ENCODE measurements at regions not wholly inside any gene's neighbourhood (a gene's known extent, or its start where the extent isn't known, plus 50 kb on each side); places are given as distances from the start of the nearest gene placed in this dataset.

GRCh38 chr16:79265196-79265595, 335.3 kb downstream of the MAF start:
- Mint-ChIP-seq H3K36me3 (ENCODE audit: low read depth, unreplicated experiment) (no peaks in the 10 kb centered on the region), H3K27ac (ENCODE audit: unreplicated experiment) (no peak overlapping the region)
- no peak overlapping the region for H3K4me2 ChIP-seq (ENCODE audit: low read length)

DNA sequence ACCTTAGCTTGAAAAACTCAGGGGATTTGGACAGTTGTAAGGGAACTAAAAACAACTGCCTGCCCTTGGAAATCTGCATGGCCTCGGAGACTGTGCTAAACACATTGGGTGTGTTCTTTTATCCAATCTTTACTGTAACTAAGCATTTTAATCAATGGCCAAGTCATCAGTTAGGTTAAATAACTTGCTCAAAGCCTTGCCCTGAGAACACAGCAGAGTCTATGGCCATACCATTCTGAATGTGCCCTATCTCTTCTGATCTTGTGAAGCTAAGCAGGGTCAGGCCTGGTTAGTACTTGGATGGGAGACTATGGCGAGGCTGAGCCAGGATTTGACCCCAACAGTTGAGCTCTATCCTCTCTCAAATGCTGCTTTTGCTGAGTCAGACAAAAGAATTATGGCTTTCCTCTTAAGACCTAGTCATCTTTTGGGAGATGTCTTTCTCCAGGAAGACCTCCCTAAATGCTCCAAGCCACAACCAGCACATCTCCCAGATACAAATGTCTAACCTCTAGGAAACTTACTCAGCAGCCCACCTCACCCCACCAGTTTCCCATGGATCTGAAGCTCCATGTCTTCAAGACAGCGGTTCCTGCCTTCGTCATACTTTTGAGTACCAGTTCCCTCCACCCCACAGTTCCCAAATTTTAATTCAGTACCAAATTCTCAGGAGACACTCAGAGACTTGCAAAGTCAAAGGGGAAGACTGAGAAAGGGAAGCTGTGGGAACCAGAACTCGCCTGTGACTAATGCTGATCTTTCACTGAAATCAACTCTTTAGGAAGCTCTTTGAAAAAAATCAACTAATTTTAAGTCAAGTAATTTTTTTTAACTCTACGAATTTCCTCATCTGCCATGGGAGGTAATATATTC, 336.1 kb downstream of the MAF start:
- H3K27me3 Mint-ChIP-seq (ENCODE audit: low read depth, unreplicated experiment): peaks cover 2% of the 10 kb centered on the region
- H2AFZ ChIP-seq (ENCODE audit: low read depth, low read length): no peak overlapping the region
- no peaks in the 10 kb centered on the region for H3K27me3 ChIP-seq (ENCODE audit: insufficient read depth, low read length)
- peaks cover 7% of the 10 kb centered on the region for H3K4me1 Mint-ChIP-seq (ENCODE audit: low read depth, unreplicated experiment)
- H3K4me2 ChIP-seq (ENCODE audit: low read length): no peak overlapping the region
- TF ChIP-seq CTCF (IDR thresholded peaks at IDR 0.05; ENCODE audit: insufficient read depth, low read depth, low read length) (no peak), EZH2 (IDR thresholded peaks at IDR 0.05; ENCODE audit: insufficient read depth, low read length) (no peak)
- H3K4me1 ChIP-seq (ENCODE audit: insufficient read depth, low read length): no peaks in the 10 kb centered on the region
- FAIRE-seq (no peak), DNase-seq (ENCODE audit: low read depth) (no peak)
- no peak overlapping the region for H3K27ac ChIP-seq (ENCODE audit: low read depth, low read length)
- no peak overlapping the region for H3K9ac ChIP-seq (ENCODE audit: low read length)
- no peaks in the 10 kb centered on the region for H3K79me2 ChIP-seq (ENCODE audit: insufficient read depth, low read length)
- no peaks in the 10 kb centered on the region for H4K20me1 ChIP-seq (ENCODE audit: insufficient read depth, low read length)
- no peaks in the 10 kb centered on the region for H3K36me3 Mint-ChIP-seq (ENCODE audit: low read depth, unreplicated experiment)
- no peak overlapping the region for H3K4me3 ChIP-seq (ENCODE audit: insufficient read depth, low read depth, low read length)
- peaks cover 2% of the 10 kb centered on the region for H3K9me3 ChIP-seq (ENCODE audit: insufficient read depth, low read depth, low read length)
- H3K36me3 ChIP-seq (ENCODE audit: insufficient read depth, low read length): no peaks in the 10 kb centered on the region
- H3K9me3 Mint-ChIP-seq (ENCODE audit: unreplicated experiment): peaks cover 5% of the 10 kb centered on the region
- no peak overlapping the region for H3K4me3 Mint-ChIP-seq (ENCODE audit: unreplicated experiment)
- no peak overlapping the region for H3K27ac Mint-ChIP-seq (ENCODE audit: unreplicated experiment)

More at GRCh38 chr16:79265196-79265595, 335.3 kb downstream of the MAF start:
- TF ChIP-seq CTCF (IDR thresholded peaks at IDR 0.05; ENCODE audit: insufficient read depth, low read depth, low read length) (no peak), EZH2 (IDR thresholded peaks at IDR 0.05; ENCODE audit: insufficient read depth, low read length) (no peak)
- no peak for FAIRE-seq
- H3K9ac ChIP-seq (ENCODE audit: low read length): no peak overlapping the region
- no peaks in the 10 kb centered on the region for H3K27me3 Mint-ChIP-seq (ENCODE audit: low read depth, unreplicated experiment)
- no peaks in the 10 kb centered on the region for H3K79me2 ChIP-seq (ENCODE audit: insufficient read depth, low read length)
- H3K36me3 ChIP-seq (ENCODE audit: insufficient read depth, low read length): no peaks in the 10 kb centered on the region
- no peak overlapping the region for H3K27ac ChIP-seq (ENCODE audit: low read depth, low read length)
- H4K20me1 ChIP-seq (ENCODE audit: insufficient read depth, low read length): no peaks in the 10 kb centered on the region
- no peaks in the 10 kb centered on the region for H3K4me1 ChIP-seq (ENCODE audit: insufficient read depth, low read length)
- no peak for DNase-seq (ENCODE audit: low read depth)
- H3K27me3 ChIP-seq (ENCODE audit: insufficient read depth, low read length): no peaks in the 10 kb centered on the region
- no peak overlapping the region for H2AFZ ChIP-seq (ENCODE audit: low read depth, low read length)
- H3K9me3 Mint-ChIP-seq (ENCODE audit: unreplicated experiment): peaks cover 5% of the 10 kb centered on the region
- H3K4me1 Mint-ChIP-seq (ENCODE audit: low read depth, unreplicated experiment): peaks cover 10% of the 10 kb centered on the region
- no peak overlapping the region for H3K4me3 Mint-ChIP-seq (ENCODE audit: unreplicated experiment)
- peaks cover 2% of the 10 kb centered on the region for H3K9me3 ChIP-seq (ENCODE audit: insufficient read depth, low read depth, low read length)
- no peak overlapping the region for H3K4me3 ChIP-seq (ENCODE audit: insufficient read depth, low read depth, low read length)

DNA sequence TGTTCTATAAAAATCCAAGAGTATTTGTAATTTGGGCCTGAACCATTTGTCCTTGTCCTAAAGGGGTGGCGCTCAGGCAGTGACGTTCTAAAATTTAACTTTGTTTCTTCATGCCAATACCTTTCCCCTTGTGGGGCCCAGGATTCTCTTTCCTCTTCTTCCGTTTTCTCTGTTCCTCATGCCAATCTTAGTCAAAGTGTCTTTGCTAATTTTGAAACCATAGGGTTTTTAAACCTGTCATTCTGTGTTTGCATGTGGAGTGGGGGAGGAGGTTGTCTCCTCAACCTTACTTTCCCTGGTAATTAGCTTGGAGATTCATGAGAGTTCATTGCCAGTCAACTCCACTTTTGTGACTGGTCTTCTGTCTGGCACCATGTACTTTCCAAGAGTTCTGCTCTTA, 337.1 kb downstream of the MAF start:
- Mint-ChIP-seq H3K27me3 (ENCODE audit: low read depth, unreplicated experiment) (peaks cover 5% of the 10 kb centered on the region), H3K9me3 (ENCODE audit: unreplicated experiment) (peaks cover 5% of the 10 kb centered on the region)

More for the DNA sequence above, 337.1 kb downstream of the MAF start:
- Histone ChIP-seq H3K9ac (ENCODE audit: low read length) (no peak overlapping the region), H3K9me3 (ENCODE audit: insufficient read depth, low read depth, low read length) (no peaks in the 10 kb centered on the region), H3K4me3 (ENCODE audit: insufficient read depth, low read depth, low read length) (no peak overlapping the region), H3K27ac (ENCODE audit: low read depth, low read length) (no peak overlapping the region), H3K4me1 (ENCODE audit: insufficient read depth, low read length) (no peaks in the 10 kb centered on the region), H2AFZ (ENCODE audit: low read depth, low read length) (no peak overlapping the region), H3K4me2 (ENCODE audit: low read length) (no peak overlapping the region), H3K27me3 (ENCODE audit: insufficient read depth, low read length) (no peaks in the 10 kb centered on the region), H3K79me2 (ENCODE audit: insufficient read depth, low read length) (no peaks in the 10 kb centered on the region), H3K36me3 (ENCODE audit: insufficient read depth, low read length) (no peaks in the 10 kb centered on the region), H4K20me1 (ENCODE audit: insufficient read depth, low read length) (no peaks in the 10 kb centered on the region)
- Mint-ChIP-seq H3K4me3 (ENCODE audit: unreplicated experiment) (no peak overlapping the region), H3K27ac (ENCODE audit: unreplicated experiment) (no peak overlapping the region), H3K36me3 (ENCODE audit: low read depth, unreplicated experiment) (no peaks in the 10 kb centered on the region), H3K4me1 (ENCODE audit: low read depth, unreplicated experiment) (peaks cover 5% of the 10 kb centered on the region)
- FAIRE-seq (no peak), DNase-seq (ENCODE audit: low read depth) (no peak)
- no peak for TF ChIP-seq EZH2 (IDR thresholded peaks at IDR 0.05; ENCODE audit: insufficient read depth, low read length)
- no peak for TF ChIP-seq CTCF (IDR thresholded peaks at IDR 0.05; ENCODE audit: insufficient read depth, low read depth, low read length)
